ENCODE measurements at regions not wholly inside any gene's neighbourhood (a gene's known extent, or its start where the extent isn't known, plus 50 kb on each side); places are given as distances from the start of the nearest gene placed in this dataset.

DNA sequence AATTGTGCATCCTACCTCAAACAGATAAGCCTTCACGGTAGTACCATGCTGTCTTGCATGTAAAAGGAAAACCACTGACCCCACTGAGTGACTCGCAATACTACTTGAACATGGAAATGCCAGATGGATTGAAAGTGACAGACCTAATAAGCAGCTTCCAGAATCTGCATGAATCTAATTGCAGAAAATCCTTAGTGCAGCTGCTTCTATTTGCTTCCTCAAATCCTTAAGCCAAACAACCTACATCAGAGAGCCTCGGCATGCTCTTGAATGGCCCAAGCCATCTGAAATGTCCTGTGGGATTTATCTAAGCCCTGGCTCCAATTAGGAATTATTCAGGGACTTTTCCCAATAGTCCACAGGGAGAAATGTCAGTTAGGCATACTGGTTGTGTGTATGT lies 509.5 kb upstream of the CELF2 start:
- H3K4me3 ChIP-seq (ENCODE audit: low read depth, low read length) = no peak overlapping the region
- TF ChIP-seq, protein P1, sequence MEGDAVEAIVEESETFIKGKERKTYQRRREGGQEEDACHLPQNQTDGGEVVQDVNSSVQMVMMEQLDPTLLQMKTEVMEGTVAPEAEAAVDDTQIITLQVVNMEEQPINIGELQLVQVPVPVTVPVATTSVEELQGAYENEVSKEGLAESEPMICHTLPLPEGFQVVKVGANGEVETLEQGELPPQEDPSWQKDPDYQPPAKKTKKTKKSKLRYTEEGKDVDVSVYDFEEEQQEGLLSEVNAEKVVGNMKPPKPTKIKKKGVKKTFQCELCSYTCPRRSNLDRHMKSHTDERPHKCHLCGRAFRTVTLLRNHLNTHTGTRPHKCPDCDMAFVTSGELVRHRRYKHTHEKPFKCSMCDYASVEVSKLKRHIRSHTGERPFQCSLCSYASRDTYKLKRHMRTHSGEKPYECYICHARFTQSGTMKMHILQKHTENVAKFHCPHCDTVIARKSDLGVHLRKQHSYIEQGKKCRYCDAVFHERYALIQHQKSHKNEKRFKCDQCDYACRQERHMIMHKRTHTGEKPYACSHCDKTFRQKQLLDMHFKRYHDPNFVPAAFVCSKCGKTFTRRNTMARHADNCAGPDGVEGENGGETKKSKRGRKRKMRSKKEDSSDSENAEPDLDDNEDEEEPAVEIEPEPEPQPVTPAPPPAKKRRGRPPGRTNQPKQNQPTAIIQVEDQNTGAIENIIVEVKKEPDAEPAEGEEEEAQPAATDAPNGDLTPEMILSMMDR (IDR thresholded peaks at IDR 0.05; ENCODE audit: low read depth, low read length, missing control alignments) = no peak
- DNase-seq (ENCODE audit: low read depth) = no peak

DNA sequence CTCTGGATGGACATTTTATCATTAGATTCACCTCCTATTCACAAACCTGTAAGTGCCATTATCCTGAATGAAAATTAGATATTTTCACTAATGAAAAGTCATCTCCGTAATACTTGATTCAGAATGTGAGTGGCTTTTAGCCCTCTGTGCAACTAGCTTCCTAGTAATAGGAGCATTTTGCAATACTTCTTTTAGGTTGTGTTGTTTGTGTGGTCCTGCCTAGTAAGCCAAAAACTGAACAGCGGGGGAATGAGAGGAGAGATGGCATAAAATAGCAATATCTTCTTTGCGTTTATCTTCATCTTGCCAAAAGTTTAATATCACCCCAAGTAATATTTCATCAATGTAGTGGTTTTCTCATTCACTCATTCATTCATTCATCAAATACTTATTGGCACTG lies 507.5 kb upstream of the CELF2 start:
- DNase-seq (ENCODE audit: low read depth) = no peak
- H3K4me3 ChIP-seq (ENCODE audit: low read depth, low read length) = no peak overlapping the region
- TF ChIP-seq, protein P1 (IDR thresholded peaks at IDR 0.05; ENCODE audit: low read depth, low read length, missing control alignments) = no peak

GRCh38 chr10:10513067-10513466 lies 504.6 kb upstream of the CELF2 start:
- DNase-seq (ENCODE audit: low read depth) = no peak
- TF ChIP-seq, protein P1 (IDR thresholded peaks at IDR 0.05; ENCODE audit: low read depth, low read length, missing control alignments) = no peak
- no peak overlapping the region for H3K4me3 ChIP-seq (ENCODE audit: low read depth, low read length)

DNA sequence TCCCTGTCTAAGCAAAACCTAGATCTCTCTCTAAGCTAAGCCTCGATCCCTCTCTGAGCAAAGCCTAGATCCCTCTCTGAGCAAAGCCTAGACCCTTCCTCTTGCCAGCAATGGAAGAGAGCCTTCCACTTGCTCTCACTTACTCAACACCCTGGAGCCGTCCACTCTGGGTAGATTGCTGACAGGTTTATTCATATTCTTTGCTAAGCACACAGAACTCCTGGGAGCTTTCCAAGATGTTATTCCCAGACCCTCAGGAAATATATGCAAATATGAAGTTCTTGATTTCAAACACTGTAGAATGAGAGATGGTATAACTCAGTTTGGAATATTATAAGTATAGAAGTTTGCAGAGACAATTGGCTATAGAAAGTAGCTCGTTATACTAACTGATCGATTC lies 503.8 kb upstream of the CELF2 start:
- TF ChIP-seq, protein P1 (IDR thresholded peaks at IDR 0.05; ENCODE audit: low read depth, low read length, missing control alignments) = no peak
- DNase-seq (ENCODE audit: low read depth) = no peak
- no peak overlapping the region for H3K4me3 ChIP-seq (ENCODE audit: low read depth, low read length)

- no peak overlapping the region for H3K4me3 ChIP-seq (ENCODE audit: low read depth, low read length)
- DNase-seq (ENCODE audit: low read depth) = no peak
- TF ChIP-seq, protein P1 (IDR thresholded peaks at IDR 0.05; ENCODE audit: low read depth, low read length, missing control alignments) = no peak
Observed at GRCh38 chr10:10514797-10515196, 502.9 kb upstream of the CELF2 start.

GRCh38 chr10:10515479-10516204 lies 502.0 kb upstream of the CELF2 start:
- DNase-seq (ENCODE audit: low read depth) = no peak
- TF ChIP-seq, protein P1 (IDR thresholded peaks at IDR 0.05; ENCODE audit: low read depth, low read length, missing control alignments) = no peak
- no peak overlapping the region for H3K4me3 ChIP-seq (ENCODE audit: low read depth, low read length)
